GM21381 (cell line): ENCODE measurements at regions not wholly inside any gene's neighbourhood (a gene's known extent, or its start where the extent isn't known, plus 50 kb on each side); places are given as distances from the start of the nearest gene placed in this dataset.

Experiments used
- ATAC-seq: cut with Tn5 transposase; IDR thresholded peaks from one replicate; pipeline ENCODE4 v1.9.1; 2021; ENCODE audit warnings: mild to moderate bottlenecking, moderate library complexity; ENCODE audit not compliant: unreplicated experiment

- ATAC-seq = no peak
Observed at GRCh38 chr2:16006537-16007166, 66.3 kb downstream of the MYCN start.

- ATAC-seq = no peak
Observed at GRCh38 chr2:16005816-16006536, 65.6 kb downstream of the MYCN start.

- ATAC-seq = no peak
Observed at GRCh38 chr2:16005389-16005788, 65.0 kb downstream of the MYCN start.

- no peak for ATAC-seq
Observed at GRCh38 chr2:16003809-16004208, 63.5 kb downstream of the MYCN start.

- ATAC-seq = no peak
Observed at GRCh38 chr2:16003152-16003551, 62.8 kb downstream of the MYCN start.

GRCh38 chr2:16002575-16002974 is 62.2 kb downstream of the MYCN start:
- ATAC-seq = no peak

GRCh38 chr2:16002144-16002543 is 61.8 kb downstream of the MYCN start:
- no peak for ATAC-seq

GRCh38 chr2:16000642-16001041 is 60.3 kb downstream of the MYCN start:
- no peak for ATAC-seq

GRCh38 chr2:15999596-16000469 is 59.5 kb downstream of the MYCN start:
- no peak for ATAC-seq

- ATAC-seq = no peak
Observed at GRCh38 chr2:15997728-15998280, 57.5 kb downstream of the MYCN start.

- ATAC-seq = no peak
Observed at GRCh38 chr2:15996536-15997423, 56.4 kb downstream of the MYCN start.
